Liver (tissue), 3 donors: ENCODE measurements at regions not wholly inside any gene's neighbourhood (a gene's known extent, or its start where the extent isn't known, plus 50 kb on each side); places are given as distances from the start of the nearest gene placed in this dataset.

Experiments used
- EGR1 ChIP-seq, 2 donors: IDR thresholded peaks; 2 replicates each; pipeline ENCODE4 v1.6.1; 2016 to 2018; ENCODE audit warnings: antibody characterized with exemption in 2 of 2, low read depth in 2 of 2
- FOXA1 ChIP-seq: IDR thresholded peaks from 2 replicates; pipeline ENCODE4 v1.6.1; 2016; ENCODE audit warnings: antibody characterized with exemption
- GABPA ChIP-seq, 2 donors: IDR thresholded peaks in 1 of 2; conservative IDR thresholded peaks in 1 of 2; 2 replicates each; pipeline ENCODE4 v1.6.1; 2016; ENCODE audit warnings: antibody characterized with exemption in 2 of 2, mild to moderate bottlenecking in 1 of 2, moderate library complexity in 1 of 2
- HNF4G ChIP-seq: IDR thresholded peaks from 2 replicates; pipeline ENCODE4 v1.6.1; 2016; ENCODE audit warnings: antibody characterized with exemption
- JUND ChIP-seq, 2 donors: IDR thresholded peaks; 2 replicates each; pipeline ENCODE4 v1.6.1; 2016; ENCODE audit warnings: antibody characterized with exemption in 2 of 2
- SP1 ChIP-seq: IDR thresholded peaks from 2 replicates; pipeline ENCODE4 v1.6.1; 2018; ENCODE audit warnings: antibody characterized with exemption, mild to moderate bottlenecking
- TAF1 ChIP-seq: conservative IDR thresholded peaks from 2 replicates; pipeline ENCODE4 v1.6.1; 2016; ENCODE audit warnings: antibody characterized with exemption, mild to moderate bottlenecking
- YY1 ChIP-seq: IDR thresholded peaks from 2 replicates; pipeline ENCODE4 v1.6.1; 2016; ENCODE audit warnings: antibody characterized with exemption, mild to moderate bottlenecking
- TF ChIP-seq, protein P1 (sequence below): fragments of 150-350 bp; IDR thresholded peaks from 2 replicates; pipeline ENCODE4 v1.5.1; 2017; ENCODE audit warnings: improper control_type of control experiment, low read depth, low read length; ENCODE audit not compliant: missing input control
- TF ChIP-seq, protein P2 (sequence below): IDR thresholded peaks from 2 replicates; pipeline ENCODE4 v1.6.1; 2016; ENCODE audit warnings: antibody characterized with exemption, mild to moderate bottlenecking
- TF ChIP-seq, protein P3 (sequence below): IDR thresholded peaks from 2 replicates; pipeline ENCODE4 v1.6.1; 2016; ENCODE audit warnings: antibody characterized with exemption
- TF ChIP-seq, protein P4 (sequence below): IDR thresholded peaks from 2 replicates; pipeline ENCODE4 v1.6.1; 2016; ENCODE audit warnings: antibody characterized with exemption
- donor health status: healthy.
- donor health status: healthy.

DNA sequence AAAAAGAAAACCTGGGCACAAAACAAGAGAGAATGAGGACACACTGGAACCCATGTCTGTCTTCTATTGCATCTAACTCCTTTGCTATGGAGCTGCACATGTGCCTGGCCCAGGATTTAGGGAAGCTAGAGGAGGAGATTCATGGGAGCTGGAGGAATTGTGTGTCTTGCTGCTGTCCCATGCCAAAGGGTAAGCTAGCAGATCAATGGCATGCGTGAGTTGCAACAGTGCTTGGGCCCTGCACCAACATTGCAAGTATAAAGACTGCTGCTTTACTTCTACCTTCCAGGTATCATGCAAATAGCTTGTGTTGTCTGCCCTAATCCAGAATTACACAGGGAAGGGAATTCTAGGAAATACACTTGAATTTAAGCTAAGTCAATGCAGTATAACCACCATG is 196.4 kb upstream of the IGF1 start:
- TF ChIP-seq, protein P1, sequence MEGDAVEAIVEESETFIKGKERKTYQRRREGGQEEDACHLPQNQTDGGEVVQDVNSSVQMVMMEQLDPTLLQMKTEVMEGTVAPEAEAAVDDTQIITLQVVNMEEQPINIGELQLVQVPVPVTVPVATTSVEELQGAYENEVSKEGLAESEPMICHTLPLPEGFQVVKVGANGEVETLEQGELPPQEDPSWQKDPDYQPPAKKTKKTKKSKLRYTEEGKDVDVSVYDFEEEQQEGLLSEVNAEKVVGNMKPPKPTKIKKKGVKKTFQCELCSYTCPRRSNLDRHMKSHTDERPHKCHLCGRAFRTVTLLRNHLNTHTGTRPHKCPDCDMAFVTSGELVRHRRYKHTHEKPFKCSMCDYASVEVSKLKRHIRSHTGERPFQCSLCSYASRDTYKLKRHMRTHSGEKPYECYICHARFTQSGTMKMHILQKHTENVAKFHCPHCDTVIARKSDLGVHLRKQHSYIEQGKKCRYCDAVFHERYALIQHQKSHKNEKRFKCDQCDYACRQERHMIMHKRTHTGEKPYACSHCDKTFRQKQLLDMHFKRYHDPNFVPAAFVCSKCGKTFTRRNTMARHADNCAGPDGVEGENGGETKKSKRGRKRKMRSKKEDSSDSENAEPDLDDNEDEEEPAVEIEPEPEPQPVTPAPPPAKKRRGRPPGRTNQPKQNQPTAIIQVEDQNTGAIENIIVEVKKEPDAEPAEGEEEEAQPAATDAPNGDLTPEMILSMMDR = no peak
- TF ChIP-seq YY1 (no peak), HNF4G (no peak), EGR1 (IDR thresholded peaks at IDR 0.05; ENCODE audit: low read depth in 2 of 2) (no peak), SP1 (no peak), TAF1 (no peak), JUND (IDR thresholded peaks at IDR 0.05) (no peak), FOXA1 (no peak), GABPA (IDR thresholded peaks at IDR 0.05 in 1 of 2, conservative IDR thresholded peaks at IDR 0.05 in 1 of 2) (no peak)
- TF ChIP-seq, protein P2, sequence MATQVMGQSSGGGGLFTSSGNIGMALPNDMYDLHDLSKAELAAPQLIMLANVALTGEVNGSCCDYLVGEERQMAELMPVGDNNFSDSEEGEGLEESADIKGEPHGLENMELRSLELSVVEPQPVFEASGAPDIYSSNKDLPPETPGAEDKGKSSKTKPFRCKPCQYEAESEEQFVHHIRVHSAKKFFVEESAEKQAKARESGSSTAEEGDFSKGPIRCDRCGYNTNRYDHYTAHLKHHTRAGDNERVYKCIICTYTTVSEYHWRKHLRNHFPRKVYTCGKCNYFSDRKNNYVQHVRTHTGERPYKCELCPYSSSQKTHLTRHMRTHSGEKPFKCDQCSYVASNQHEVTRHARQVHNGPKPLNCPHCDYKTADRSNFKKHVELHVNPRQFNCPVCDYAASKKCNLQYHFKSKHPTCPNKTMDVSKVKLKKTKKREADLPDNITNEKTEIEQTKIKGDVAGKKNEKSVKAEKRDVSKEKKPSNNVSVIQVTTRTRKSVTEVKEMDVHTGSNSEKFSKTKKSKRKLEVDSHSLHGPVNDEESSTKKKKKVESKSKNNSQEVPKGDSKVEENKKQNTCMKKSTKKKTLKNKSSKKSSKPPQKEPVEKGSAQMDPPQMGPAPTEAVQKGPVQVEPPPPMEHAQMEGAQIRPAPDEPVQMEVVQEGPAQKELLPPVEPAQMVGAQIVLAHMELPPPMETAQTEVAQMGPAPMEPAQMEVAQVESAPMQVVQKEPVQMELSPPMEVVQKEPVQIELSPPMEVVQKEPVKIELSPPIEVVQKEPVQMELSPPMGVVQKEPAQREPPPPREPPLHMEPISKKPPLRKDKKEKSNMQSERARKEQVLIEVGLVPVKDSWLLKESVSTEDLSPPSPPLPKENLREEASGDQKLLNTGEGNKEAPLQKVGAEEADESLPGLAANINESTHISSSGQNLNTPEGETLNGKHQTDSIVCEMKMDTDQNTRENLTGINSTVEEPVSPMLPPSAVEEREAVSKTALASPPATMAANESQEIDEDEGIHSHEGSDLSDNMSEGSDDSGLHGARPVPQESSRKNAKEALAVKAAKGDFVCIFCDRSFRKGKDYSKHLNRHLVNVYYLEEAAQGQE = no peak
- TF ChIP-seq, protein P3, sequence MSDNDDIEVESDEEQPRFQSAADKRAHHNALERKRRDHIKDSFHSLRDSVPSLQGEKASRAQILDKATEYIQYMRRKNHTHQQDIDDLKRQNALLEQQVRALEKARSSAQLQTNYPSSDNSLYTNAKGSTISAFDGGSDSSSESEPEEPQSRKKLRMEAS = no peak
- TF ChIP-seq, protein P4, sequence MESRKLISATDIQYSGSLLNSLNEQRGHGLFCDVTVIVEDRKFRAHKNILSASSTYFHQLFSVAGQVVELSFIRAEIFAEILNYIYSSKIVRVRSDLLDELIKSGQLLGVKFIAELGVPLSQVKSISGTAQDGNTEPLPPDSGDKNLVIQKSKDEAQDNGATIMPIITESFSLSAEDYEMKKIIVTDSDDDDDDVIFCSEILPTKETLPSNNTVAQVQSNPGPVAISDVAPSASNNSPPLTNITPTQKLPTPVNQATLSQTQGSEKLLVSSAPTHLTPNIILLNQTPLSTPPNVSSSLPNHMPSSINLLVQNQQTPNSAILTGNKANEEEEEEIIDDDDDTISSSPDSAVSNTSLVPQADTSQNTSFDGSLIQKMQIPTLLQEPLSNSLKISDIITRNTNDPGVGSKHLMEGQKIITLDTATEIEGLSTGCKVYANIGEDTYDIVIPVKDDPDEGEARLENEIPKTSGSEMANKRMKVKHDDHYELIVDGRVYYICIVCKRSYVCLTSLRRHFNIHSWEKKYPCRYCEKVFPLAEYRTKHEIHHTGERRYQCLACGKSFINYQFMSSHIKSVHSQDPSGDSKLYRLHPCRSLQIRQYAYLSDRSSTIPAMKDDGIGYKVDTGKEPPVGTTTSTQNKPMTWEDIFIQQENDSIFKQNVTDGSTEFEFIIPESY = no peak
